CD14-positive monocyte (primary cell): ENCODE measurements at regions not wholly inside any gene's neighbourhood (a gene's known extent, or its start where the extent isn't known, plus 50 kb on each side); places are given as distances from the start of the nearest gene placed in this dataset.

ENCODE experiments used
- DNase-seq, 3 donors: peaks; one replicate each; pipeline ENCODE4 v3.0.0-alpha.2; 2011 to 2022
- H2AFZ ChIP-seq: 2 replicates; pipeline ENCODE4 v1.6.0; 2012; ENCODE audit warnings: mild to moderate bottlenecking, low read depth, low read length, inconsistent platforms; ENCODE audit not compliant: insufficient read depth, poor library complexity, severe bottlenecking
- H3K27ac ChIP-seq, 2 donors: 1 replicate in 1 of 2; 2 replicates in 1 of 2; pipeline ENCODE4 v1.5.1; 2012 to 2013; ENCODE audit warnings: low read length in 2 of 2, control low read depth in 1 of 2, inconsistent platforms in 1 of 2, low read depth in 1 of 2, mild to moderate bottlenecking in 1 of 2
- H3K27me3 ChIP-seq, 2 donors: one replicate each; pipeline versions ENCODE4 v1.6.0 to v1.6.1; 2011 to 2013; ENCODE audit warnings: low read length in 2 of 2; ENCODE audit not compliant: control insufficient read depth in 2 of 2, insufficient read depth in 2 of 2
- H3K36me3 ChIP-seq, 2 donors: replicated peaks in 1 of 2; 1 replicate in 1 of 2; 2 replicates in 1 of 2; pipeline versions ENCODE4 v1.5.1 to v1.6.1; 2012 to 2013; ENCODE audit warnings: low read length in 2 of 2, control low read depth in 1 of 2, inconsistent platforms in 1 of 2, mild to moderate bottlenecking in 1 of 2; ENCODE audit not compliant: insufficient read depth in 2 of 2, control insufficient read depth in 1 of 2
- H3K4me1 ChIP-seq, 2 donors: 1 replicate in 1 of 2; 2 replicates in 1 of 2; pipeline versions ENCODE4 v1.5.1 to v1.6.1; 2012 to 2013; ENCODE audit warnings: low read length in 2 of 2, control low read depth in 1 of 2, inconsistent platforms in 1 of 2, mild to moderate bottlenecking in 1 of 2, moderate library complexity in 1 of 2; ENCODE audit not compliant: insufficient read depth in 2 of 2, control insufficient read depth in 1 of 2
- H3K4me2 ChIP-seq: replicated peaks from 2 replicates; pipeline ENCODE3; 2012; ENCODE audit warnings: low read length, moderate library complexity, mild to moderate bottlenecking; ENCODE audit not compliant: poor library complexity, severe bottlenecking; ENCODE audit errors: extremely low read depth
- H3K4me3 ChIP-seq, 3 experiments: fragments of 200-600 bp in 1 of 3; sonication (generic) in 1 of 3; replicated peaks in 1 of 3; 1 replicate in 2 of 3; 2 replicates in 1 of 3; pipeline ENCODE4 v1.5.1; 2011 to 2013; ENCODE audit warnings: low read length in 3 of 3, mild to moderate bottlenecking in 3 of 3, control low read depth in 2 of 3, low read depth in 2 of 3, inconsistent platforms in 1 of 3, moderate library complexity in 1 of 3
- H3K79me2 ChIP-seq: 2 replicates; pipeline ENCODE4 v1.6.0; 2012; ENCODE audit warnings: mild to moderate bottlenecking, control low read depth, inconsistent platforms, low read length, moderate library complexity; ENCODE audit not compliant: insufficient read depth
- H3K9ac ChIP-seq: 2 replicates; pipeline ENCODE4 v1.6.0; 2017; ENCODE audit warnings: low read length, mild to moderate bottlenecking; ENCODE audit not compliant: insufficient read depth, poor library complexity, severe bottlenecking
- H3K9me3 ChIP-seq, 2 donors: replicated peaks in 1 of 2; 1 replicate in 1 of 2; 2 replicates in 1 of 2; pipeline versions ENCODE4 v1.5.1 to v1.6.1; 2012 to 2013; ENCODE audit warnings: low read length in 2 of 2, control low read depth in 1 of 2; ENCODE audit not compliant: control insufficient read depth in 1 of 2, insufficient read depth in 1 of 2
- H4K20me1 ChIP-seq: 2 replicates; pipeline ENCODE4 v1.6.0; 2012; ENCODE audit warnings: mild to moderate bottlenecking, low read length, control low read depth, moderate library complexity; ENCODE audit not compliant: insufficient read depth
- H3K27ac Mint-ChIP-seq, 7 donors: one replicate each; pipeline ENCODE4 v1.8.0; 2020; ENCODE audit warnings: mild to moderate bottlenecking in 7 of 7, mixed read lengths in 7 of 7, moderate library complexity in 6 of 7, inconsistent platforms in 2 of 7
- H3K27me3 Mint-ChIP-seq, 3 donors: one replicate each; pipeline ENCODE4 v1.8.0; 2021 to 2022; ENCODE audit warnings: low read depth in 3 of 3, mild to moderate bottlenecking in 3 of 3, mixed read lengths in 3 of 3, moderate library complexity in 3 of 3, inconsistent platforms in 1 of 3
- H3K36me3 Mint-ChIP-seq, 2 donors: one replicate each; pipeline ENCODE4 v1.8.0; 2020; ENCODE audit warnings: mixed read lengths in 2 of 2, inconsistent platforms in 1 of 2, mild to moderate bottlenecking in 1 of 2
- H3K4me1 Mint-ChIP-seq: one replicate; pipeline ENCODE4 v1.8.0; 2020; ENCODE audit warnings: mild to moderate bottlenecking, mixed read lengths
- H3K4me3 Mint-ChIP-seq, 2 donors: one replicate each; pipeline ENCODE4 v1.8.0; 2020; ENCODE audit warnings: mild to moderate bottlenecking in 2 of 2, mixed read lengths in 2 of 2, moderate library complexity in 1 of 2
- H3K9me3 Mint-ChIP-seq, 7 donors: one replicate each; pipeline ENCODE4 v1.8.0; 2020 to 2022; ENCODE audit warnings: mixed read lengths in 7 of 7, mild to moderate bottlenecking in 6 of 7, moderate library complexity in 6 of 7, inconsistent platforms in 2 of 7
- CTCF ChIP-seq: fragments of 200-600 bp; IDR thresholded peaks from one replicate; pipeline ENCODE4 v1.8.0; 2022; ENCODE audit warnings: antibody characterized with exemption, mild to moderate bottlenecking
- WGBS: methylation state at CpG from one replicate; pipeline ENCODE4 v1.1.5; 2013; ENCODE audit warnings: missing lambda C conversion rate; ENCODE audit not compliant: insufficient coverage; 5-methylcytosine and 5-hydroxymethylcytosine counted together
- intact Hi-C, 2 donors: fragments of 100-400 bp; cut with micrococcal nuclease; formaldehyde crosslinking; loops; one replicate each; pipeline versions ENCODE4 v1.15.0 to v1.15.1; 2023

GRCh38 chr10:130638991-130639390 lies 502.8 kb downstream of the GLRX3 start:
- peaks cover 3 to 9% (median 3%) of the 10 kb centered on the region in 3 donors for H3K27me3 Mint-ChIP-seq
- H3K4me1 Mint-ChIP-seq, result peaks cover 60% of the 10 kb centered on the region
- intact Hi-C loops, result no loop called here

GRCh38 chr10:130642926-130643325 lies 506.7 kb downstream of the GLRX3 start:
- no peak for DNase-seq
- no peaks in the 10 kb centered on the region for H3K9me3 ChIP-seq
- H3K4me1 ChIP-seq, result peaks cover 9 to 11% of the 10 kb centered on the region in 2 donors
- H3K9me3 Mint-ChIP-seq, result peaks cover 0 to 8% (median 3%) of the 10 kb centered on the region in 7 donors
- no peak overlapping the region for H3K27ac Mint-ChIP-seq
- no peaks in the 10 kb centered on the region for H3K79me2 ChIP-seq
- peaks cover 3 to 5% (median 3%) of the 10 kb centered on the region in 3 donors for H3K27me3 Mint-ChIP-seq
- H3K4me3 ChIP-seq, result no peak overlapping the region
- no peak overlapping the region for H3K4me3 Mint-ChIP-seq
- no CpG with 5 or more reads among the region's 4 CpGs for WGBS
- no peak for TF ChIP-seq CTCF
- no peaks in the 10 kb centered on the region for H4K20me1 ChIP-seq
- H2AFZ ChIP-seq, result no peak overlapping the region
- no peaks in the 10 kb centered on the region for H3K27me3 ChIP-seq
- intact Hi-C loops, result no loop called here
- H3K27ac ChIP-seq, result no peak overlapping the region
- no peaks in the 10 kb centered on the region for H3K36me3 ChIP-seq
- H3K9ac ChIP-seq, result no peak overlapping the region
- peaks cover 27% of the 10 kb centered on the region for H3K4me1 Mint-ChIP-seq
- no peak overlapping the region for H3K4me2 ChIP-seq
- H3K36me3 Mint-ChIP-seq, result no peaks in the 10 kb centered on the region

More at GRCh38 chr10:130638991-130639390, 502.8 kb downstream of the GLRX3 start:
- H3K36me3 Mint-ChIP-seq, result peaks cover 0 to 5% of the 10 kb centered on the region in 2 donors
- Histone ChIP-seq H4K20me1 (no peaks in the 10 kb centered on the region), H3K4me3 (no peak overlapping the region), H3K79me2 (no peaks in the 10 kb centered on the region), H3K9ac (no peak overlapping the region), H3K27ac (no peak overlapping the region), H3K4me1 (peaks cover 39 to 42% of the 10 kb centered on the region in 2 donors), H2AFZ (no peak overlapping the region), H3K4me2 (no peak overlapping the region), H3K36me3 (no peaks in the 10 kb centered on the region), H3K9me3 (no peaks in the 10 kb centered on the region), H3K27me3 (no peaks in the 10 kb centered on the region)
- no peak for TF ChIP-seq CTCF
- peaks cover 0 to 4% (median 3%) of the 10 kb centered on the region in 7 donors for H3K9me3 Mint-ChIP-seq
- peak overlapping the region in 6 of 7 donors; percentile 48 to 83 (median 70) for H3K27ac Mint-ChIP-seq
- H3K4me3 Mint-ChIP-seq, result peak overlapping the region in 1 of 2 donors; percentile 12
- DNase-seq, result peak; percentile 23 to 76 (median 53)
- WGBS, result no CpG with 5 or more reads among the region's 4 CpGs
